ENCODE measurements at regions not wholly inside any gene's neighbourhood (a gene's known extent, or its start where the extent isn't known, plus 50 kb on each side); places are given as distances from the start of the nearest gene placed in this dataset.

- TF ChIP-seq POLR2AphosphoS5 (IDR thresholded peaks at IDR 0.05) (no peak), POLR2A (IDR thresholded peaks at IDR 0.05) (no peak)
Measured at GRCh38 chr4:137347371-137347770, 184.9 kb downstream of the PCDH18 start.
